UCSD-AML1 (cell line): ENCODE measurements at regions not wholly inside any gene's neighbourhood (a gene's known extent, or its start where the extent isn't known, plus 50 kb on each side); places are given as distances from the start of the nearest gene placed in this dataset.
A peak's percentile ranks its signal among the peaks of the same experiment; 100 is the strongest.

Experiments used
- DNase-seq: peaks from one replicate; lab custom pipeline; 2025; ENCODE audit not compliant: unreplicated experiment; lab: John Stamatoyannopoulos, UW

GRCh38 chr2:10236571-10237391 lies 65.9 kb upstream of the HPCAL1 start:
- no peak for DNase-seq

GRCh38 chr2:10237392-10238321 lies 65.0 kb upstream of the HPCAL1 start:
- no peak for DNase-seq

GRCh38 chr2:10238396-10238795 lies 64.3 kb upstream of the HPCAL1 start:
- no peak for DNase-seq

GRCh38 chr2:10238991-10239485 lies 63.7 kb upstream of the HPCAL1 start:
- no peak for DNase-seq

- peak; percentile 21 for DNase-seq
Measured at GRCh38 chr2:10239561-10239967, 63.1 kb upstream of the HPCAL1 start.

- no peak for DNase-seq
Measured at GRCh38 chr2:10240161-10240681, 62.5 kb upstream of the HPCAL1 start.

- no peak for DNase-seq
Measured at GRCh38 chr2:10240911-10241610, 61.6 kb upstream of the HPCAL1 start.

GRCh38 chr2:10241641-10242430 lies 60.9 kb upstream of the HPCAL1 start:
- DNase-seq = no peak

- no peak for DNase-seq
Measured at GRCh38 chr2:10242451-10242850, 60.3 kb upstream of the HPCAL1 start.

- no peak for DNase-seq
Measured at GRCh38 chr2:10242998-10243925, 59.4 kb upstream of the HPCAL1 start.

GRCh38 chr2:10243926-10244270 lies 58.8 kb upstream of the HPCAL1 start:
- DNase-seq = no peak

GRCh38 chr2:10245021-10245420 lies 57.7 kb upstream of the HPCAL1 start:
- no peak for DNase-seq

- no peak for DNase-seq
Measured at GRCh38 chr2:10245661-10246060, 57.0 kb upstream of the HPCAL1 start.

- no peak for DNase-seq
Measured at GRCh38 chr2:10246370-10246769, 56.3 kb upstream of the HPCAL1 start.

GRCh38 chr2:10246831-10247230 lies 55.9 kb upstream of the HPCAL1 start:
- DNase-seq = no peak

- no peak for DNase-seq
Measured at GRCh38 chr2:10249798-10250197, 52.9 kb upstream of the HPCAL1 start.

- no peak for DNase-seq
Measured at GRCh38 chr2:10252224-10252623, 50.5 kb upstream of the HPCAL1 start.

GRCh38 chr2:10252661-10253060 lies 50.0 kb upstream of the HPCAL1 start:
- DNase-seq = peak; percentile 62
